Right cardiac atrium (tissue), 5 donors: ENCODE measurements at regions not wholly inside any gene's neighbourhood (a gene's known extent, or its start where the extent isn't known, plus 50 kb on each side); places are given as distances from the start of the nearest gene placed in this dataset.
"Not testable (repeated sequence)": the region's sequence is repeated elsewhere in the genome, so short reads cannot be mapped to it uniquely, and the experiment has no call there.

Experiments used
- ATAC-seq, 2 donors: fragments of 200-7000 bp; cut with Tn5 transposase; one replicate each; pipeline versions ENCODE4 v1.8.0 to v1.9.1; 2020; ENCODE audit warnings: moderate library complexity in 2 of 2, mild to moderate bottlenecking in 1 of 2
- DNase-seq, 3 donors: peaks; one replicate each; pipeline ENCODE4 v3.0.0-alpha.2; 2020
- H3K27ac ChIP-seq: one replicate; pipeline ENCODE4 v1.5.1; 2013; ENCODE audit warnings: mild to moderate bottlenecking, low read length, control low read depth, moderate library complexity
- H3K27me3 ChIP-seq: one replicate; pipeline ENCODE4 v1.6.1; 2013; ENCODE audit not compliant: control insufficient read depth, insufficient read depth
- H3K4me1 ChIP-seq: one replicate; pipeline ENCODE4 v1.6.1; 2013; ENCODE audit warnings: low read length; ENCODE audit not compliant: control insufficient read depth, insufficient read depth
- H3K4me3 ChIP-seq: one replicate; pipeline ENCODE4 v1.5.1; 2013; ENCODE audit warnings: low read length, control low read depth
- H3K9me3 ChIP-seq: one replicate; pipeline ENCODE4 v1.6.1; 2013; ENCODE audit warnings: low read length; ENCODE audit not compliant: control insufficient read depth
- WGBS: extraction: QIAGEN DNeasy Blood & Tissue Kit; methylation state at CpG from one replicate; pipeline ENCODE4 v1.1.7; 2013; 5-methylcytosine and 5-hydroxymethylcytosine counted together
- intact Hi-C, 4 donors: fragments of 100-400 bp; cut with DNase I; formaldehyde crosslinking; loops; one replicate each; pipeline versions ENCODE4 v1.11.0 to v1.14.0; 2022 to 2023
- donor health status: healthy with polysubstance abuse.
- donor health status: DM: no; HTN: yes; CAD: no.
- donor health status: DM: no; HTN: no; CAD: no.
- donor health status: DM: no; HTN: yes; CAD: no; lungs with severe emphysema.
- donor health status: DM: yes; HTN: yes; CAD: no.

DNA sequence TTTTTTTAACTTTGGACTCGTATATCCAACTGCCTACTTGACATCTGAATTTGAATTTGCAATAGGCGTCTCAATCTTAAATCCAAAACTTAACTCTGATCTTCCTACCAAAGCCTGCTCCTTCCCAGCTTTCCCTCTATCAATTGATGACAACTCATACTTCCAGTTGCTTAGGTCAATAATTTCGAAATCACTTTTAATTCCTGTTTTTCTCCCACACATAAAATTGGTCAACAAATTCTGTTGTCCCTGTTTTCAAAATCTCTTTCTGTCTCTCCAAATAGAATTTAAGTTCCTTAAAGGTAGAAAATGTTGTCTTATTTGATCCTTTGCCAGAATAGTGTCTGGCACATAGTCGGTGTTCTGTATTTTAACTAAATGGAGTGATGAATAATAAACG lies 332.4 kb downstream of the SATB1 start:
- Histone ChIP-seq H3K27ac (no peak overlapping the region), H3K9me3 (no peaks in the 10 kb centered on the region), H3K4me1 (no peaks in the 10 kb centered on the region), H3K4me3 (no peak overlapping the region), H3K27me3 (no peaks in the 10 kb centered on the region)
- 57% methylated on average over 5 of the region's 5 CpGs for WGBS
- intact Hi-C loops = no loop called here
- ATAC-seq = no peak
- no peak for DNase-seq

GRCh38 chr3:18090377-18090776 lies 334.8 kb downstream of the SATB1 start:
- Histone ChIP-seq H3K27me3 (no peaks in the 10 kb centered on the region), H3K9me3 (no peaks in the 10 kb centered on the region), H3K4me1 (no peaks in the 10 kb centered on the region), H3K27ac (no peak overlapping the region), H3K4me3 (no peak overlapping the region)
- intact Hi-C loops = no loop called here
- DNase-seq (no peak), ATAC-seq (no peak)

DNA sequence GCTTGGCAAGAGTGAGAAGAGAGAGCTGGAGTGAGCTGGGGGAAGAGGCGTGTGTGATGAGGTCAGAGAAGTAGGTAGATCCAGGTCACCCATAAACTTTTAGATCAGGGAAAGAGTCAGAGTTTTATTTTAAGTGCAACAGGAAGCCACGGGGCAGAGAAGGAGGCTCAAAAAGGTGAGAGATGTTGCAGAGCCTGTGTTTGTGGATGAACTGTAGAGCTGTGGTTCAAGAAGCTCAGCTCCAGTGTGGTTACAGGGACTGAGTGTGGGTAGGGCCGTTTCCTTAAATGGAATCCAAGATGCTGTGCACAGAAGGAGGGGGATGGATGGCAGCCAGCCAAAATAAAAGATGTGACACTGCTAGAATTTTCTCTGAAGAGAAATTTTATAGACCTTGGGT lies 337.2 kb downstream of the SATB1 start:
- no peak for DNase-seq
- Histone ChIP-seq H3K4me3 (no peak overlapping the region), H3K27ac (no peak overlapping the region), H3K4me1 (no peaks in the 10 kb centered on the region), H3K27me3 (no peaks in the 10 kb centered on the region), H3K9me3 (no peaks in the 10 kb centered on the region)
- no peak for ATAC-seq
- 41% methylated on average over 3 of the region's 3 CpGs for WGBS
- intact Hi-C loops = no loop called here

- 49% methylated on average over 5 of the region's 5 CpGs for WGBS
- intact Hi-C loops = no loop called here
- ATAC-seq = no peak
These were observed 338.4 kb downstream of the SATB1 start for GRCh38 chr3:18086760-18087159.

DNA sequence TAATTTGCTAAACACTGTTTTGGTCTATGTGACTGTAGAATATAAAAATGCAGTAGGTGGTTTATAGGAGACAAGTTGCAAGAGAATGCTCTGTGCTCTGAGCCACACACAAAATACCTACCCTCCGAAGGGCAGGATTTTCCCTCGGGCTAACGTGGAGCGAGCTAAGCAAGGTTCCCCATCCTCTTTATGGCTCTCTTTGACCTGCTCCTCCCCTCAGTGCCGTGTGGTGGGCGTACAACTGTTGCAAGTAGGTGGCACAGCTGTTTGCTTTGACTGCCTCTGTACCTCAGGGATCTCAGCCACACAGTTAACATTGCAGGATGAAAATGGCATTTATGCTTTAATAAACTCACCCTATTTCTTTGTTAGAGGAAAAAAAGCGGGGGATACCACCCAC lies 339.1 kb downstream of the SATB1 start:
- no peaks in the 10 kb centered on the region for H3K4me1 ChIP-seq
- H3K27ac ChIP-seq = no peak overlapping the region
- H3K27me3 ChIP-seq = no peaks in the 10 kb centered on the region
- DNase-seq (no peak), ATAC-seq (no peak)
- no peaks in the 10 kb centered on the region for H3K9me3 ChIP-seq
- H3K4me3 ChIP-seq = no peak overlapping the region
- intact Hi-C loops = no loop called here
- WGBS = 71% methylated on average over 7 of the region's 7 CpGs

More at GRCh38 chr3:18086760-18087159, 338.4 kb downstream of the SATB1 start:
- Histone ChIP-seq H3K27me3 (no peaks in the 10 kb centered on the region), H3K27ac (no peak overlapping the region), H3K9me3 (no peaks in the 10 kb centered on the region), H3K4me1 (no peaks in the 10 kb centered on the region), H3K4me3 (no peak overlapping the region)
- no peak for DNase-seq

DNA sequence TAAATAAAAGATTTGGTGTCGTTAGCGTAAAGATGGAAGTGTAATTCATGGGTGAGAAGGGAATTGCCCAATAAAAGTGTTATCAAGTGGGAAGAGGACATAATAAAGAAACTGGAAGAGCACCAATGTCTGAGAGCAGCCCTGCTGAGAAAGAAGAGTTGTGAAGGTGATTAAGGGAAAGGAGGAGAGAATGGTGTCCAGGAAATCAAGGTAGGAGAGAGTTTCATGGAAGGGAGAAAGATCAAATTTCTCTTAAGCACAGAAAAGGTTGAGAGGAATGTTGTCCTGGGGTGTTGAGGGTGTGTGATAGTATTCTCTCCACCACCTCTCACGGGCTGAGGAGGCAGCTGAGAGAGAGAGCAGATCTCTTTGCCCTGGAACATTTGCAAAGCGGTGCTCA lies 339.7 kb downstream of the SATB1 start:
- DNase-seq (no peak), ATAC-seq (no peak)
- WGBS = 75% methylated on average over 4 of the region's 4 CpGs
- no peaks in the 10 kb centered on the region for H3K27me3 ChIP-seq
- H3K27ac ChIP-seq = no peak overlapping the region
- no peaks in the 10 kb centered on the region for H3K4me1 ChIP-seq
- intact Hi-C loops = no loop called here
- H3K9me3 ChIP-seq = no peaks in the 10 kb centered on the region
- no peak overlapping the region for H3K4me3 ChIP-seq

GRCh38 chr3:18083273-18083590 lies 340.8 kb upstream of the TBC1D5 start:
- 73% methylated on average over 1 of the region's 1 CpG for WGBS
- ATAC-seq, H3K27ac ChIP-seq, intact Hi-C loops, DNase-seq, H3K27me3 ChIP-seq, H3K4me3 ChIP-seq, H3K4me1 ChIP-seq, H3K9me3 ChIP-seq: not testable (repeated sequence)

DNA sequence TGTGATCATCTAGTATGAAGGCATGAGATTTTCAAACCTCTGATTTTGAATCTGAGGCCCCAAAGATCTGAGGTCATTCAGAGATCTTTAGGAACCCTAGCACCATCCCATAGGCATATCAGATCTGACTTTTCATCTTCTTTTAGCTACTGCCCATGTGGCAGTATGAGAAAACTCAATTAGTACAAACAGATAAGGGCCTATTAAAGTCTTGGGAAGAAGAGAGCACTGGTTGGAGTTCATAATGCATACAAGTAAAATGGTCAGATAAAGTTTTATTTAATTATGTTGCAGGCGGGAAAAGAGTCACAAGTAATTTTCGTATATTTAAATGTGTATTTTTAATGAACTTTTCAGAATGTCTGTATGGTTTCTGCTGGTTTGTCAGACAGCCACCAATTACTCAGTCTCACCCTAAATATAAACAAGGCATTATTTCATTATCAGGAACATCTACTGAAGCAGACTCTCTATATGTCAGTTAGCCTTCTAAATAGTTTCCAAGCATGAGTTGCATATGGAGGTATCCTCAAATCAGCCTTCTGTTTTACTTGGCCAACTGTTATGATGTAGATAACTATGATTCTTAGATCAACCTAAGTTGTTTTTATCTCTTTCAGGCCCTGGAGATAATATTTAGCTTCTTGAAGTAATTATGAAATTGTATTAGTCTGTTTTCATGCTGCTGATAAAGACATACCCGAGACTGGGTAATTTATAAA lies 340.3 kb upstream of the TBC1D5 start:
- WGBS = 77% methylated on average over 3 of the region's 3 CpGs
- Histone ChIP-seq H3K4me3 (no peak overlapping the region), H3K27ac (no peak overlapping the region), H3K27me3 (no peaks in the 10 kb centered on the region), H3K4me1 (no peaks in the 10 kb centered on the region), H3K9me3 (no peaks in the 10 kb centered on the region)
- DNase-seq (no peak), ATAC-seq (no peak)
- intact Hi-C loops = no loop called here

- DNase-seq (no peak), ATAC-seq (no peak)
- Histone ChIP-seq H3K4me3 (no peak overlapping the region), H3K9me3 (no peaks in the 10 kb centered on the region), H3K4me1 (no peaks in the 10 kb centered on the region), H3K27ac (no peak overlapping the region), H3K27me3 (no peaks in the 10 kb centered on the region)
- intact Hi-C loops = no loop called here
These were observed 337.8 kb upstream of the TBC1D5 start for GRCh38 chr3:18080198-18080689.

- Histone ChIP-seq H3K27me3 (no peaks in the 10 kb centered on the region), H3K9me3 (no peaks in the 10 kb centered on the region), H3K27ac (no peak overlapping the region), H3K4me1 (no peaks in the 10 kb centered on the region), H3K4me3 (no peak overlapping the region)
- intact Hi-C loops = no loop called here
- DNase-seq (no peak), ATAC-seq (no peak)
- WGBS = 35% methylated on average over 3 of the region's 3 CpGs
These were observed 337.3 kb upstream of the TBC1D5 start for GRCh38 chr3:18079739-18080138.

- no peaks in the 10 kb centered on the region for H3K4me1 ChIP-seq
- H3K9me3 ChIP-seq = no peaks in the 10 kb centered on the region
- no peak overlapping the region for H3K27ac ChIP-seq
- 92% methylated on average over 3 of the region's 3 CpGs for WGBS
- intact Hi-C loops = no loop called here
- no peak for ATAC-seq
- no peak for DNase-seq
- no peak overlapping the region for H3K4me3 ChIP-seq
- no peaks in the 10 kb centered on the region for H3K27me3 ChIP-seq
These were observed 336.6 kb upstream of the TBC1D5 start for GRCh38 chr3:18079062-18079461.
